ENCODE measurements at regions not wholly inside any gene's neighbourhood (a gene's known extent, or its start where the extent isn't known, plus 50 kb on each side); places are given as distances from the start of the nearest gene placed in this dataset.

DNA sequence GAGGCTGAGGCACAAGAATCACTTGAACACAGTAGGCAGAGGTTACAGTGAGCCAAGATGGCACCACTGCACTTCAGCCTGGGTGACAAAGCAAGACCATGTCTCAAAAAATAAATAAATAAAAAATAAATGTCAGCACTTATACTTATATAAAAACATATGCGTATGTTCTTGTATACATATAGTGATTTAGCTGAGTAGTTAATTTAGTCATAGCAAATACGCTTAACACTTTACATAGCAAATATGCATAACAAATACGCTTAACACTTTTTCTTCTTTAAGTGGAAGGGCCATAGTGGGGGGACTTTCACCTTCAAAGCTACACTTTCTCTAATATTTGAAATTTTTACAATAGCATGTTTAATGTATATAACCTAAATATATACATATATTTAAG, 64.0 kb upstream of the CAPRIN1 start:
- TF ChIP-seq POLR2AphosphoS5 (IDR thresholded peaks at IDR 0.05) (no peak), SMC3 (conservative IDR thresholded peaks at IDR 0.05; ENCODE audit: poor library complexity) (no peak), TAF1 (IDR thresholded peaks at IDR 0.05; ENCODE audit: low read depth) (no peak)
- TF ChIP-seq, protein P1, sequence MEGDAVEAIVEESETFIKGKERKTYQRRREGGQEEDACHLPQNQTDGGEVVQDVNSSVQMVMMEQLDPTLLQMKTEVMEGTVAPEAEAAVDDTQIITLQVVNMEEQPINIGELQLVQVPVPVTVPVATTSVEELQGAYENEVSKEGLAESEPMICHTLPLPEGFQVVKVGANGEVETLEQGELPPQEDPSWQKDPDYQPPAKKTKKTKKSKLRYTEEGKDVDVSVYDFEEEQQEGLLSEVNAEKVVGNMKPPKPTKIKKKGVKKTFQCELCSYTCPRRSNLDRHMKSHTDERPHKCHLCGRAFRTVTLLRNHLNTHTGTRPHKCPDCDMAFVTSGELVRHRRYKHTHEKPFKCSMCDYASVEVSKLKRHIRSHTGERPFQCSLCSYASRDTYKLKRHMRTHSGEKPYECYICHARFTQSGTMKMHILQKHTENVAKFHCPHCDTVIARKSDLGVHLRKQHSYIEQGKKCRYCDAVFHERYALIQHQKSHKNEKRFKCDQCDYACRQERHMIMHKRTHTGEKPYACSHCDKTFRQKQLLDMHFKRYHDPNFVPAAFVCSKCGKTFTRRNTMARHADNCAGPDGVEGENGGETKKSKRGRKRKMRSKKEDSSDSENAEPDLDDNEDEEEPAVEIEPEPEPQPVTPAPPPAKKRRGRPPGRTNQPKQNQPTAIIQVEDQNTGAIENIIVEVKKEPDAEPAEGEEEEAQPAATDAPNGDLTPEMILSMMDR (IDR thresholded peaks at IDR 0.05; ENCODE audit: poor library complexity, severe bottlenecking), result no peak
